ENCODE measurements at regions not wholly inside any gene's neighbourhood (a gene's known extent, or its start where the extent isn't known, plus 50 kb on each side); places are given as distances from the start of the nearest gene placed in this dataset.

- no peak for TF ChIP-seq POLR2A (IDR thresholded peaks at IDR 0.05)
- no peak for TF ChIP-seq CTCF (IDR thresholded peaks at IDR 0.05)
- TF ChIP-seq EP300 (IDR thresholded peaks at IDR 0.05): no peak
- TF ChIP-seq POLR2AphosphoS5 (IDR thresholded peaks at IDR 0.05): no peak
Measured at GRCh38 chr5:4116834-4117233, 521.2 kb downstream of the IRX1 start.
